DND-41 (cell line): ENCODE measurements at regions not wholly inside any gene's neighbourhood (a gene's known extent, or its start where the extent isn't known, plus 50 kb on each side); places are given as distances from the start of the nearest gene placed in this dataset.

Experiments used
- CTCF ChIP-seq: IDR thresholded peaks from 2 replicates; pipeline ENCODE4 v1.5.1; 2012; ENCODE audit warnings: borderline replicate concordance, low read length, moderate library complexity, mild to moderate bottlenecking; ENCODE audit not compliant: poor library complexity, severe bottlenecking; ENCODE audit errors: extremely low read depth
- EZH2 ChIP-seq: IDR thresholded peaks from 3 replicates; pipeline ENCODE4 v1.6.1; 2012; ENCODE audit warnings: borderline replicate concordance, low read depth, mild to moderate bottlenecking, moderate library complexity, low read length, inconsistent platforms; ENCODE audit not compliant: severe bottlenecking

GRCh38 chr2:72004976-72005375 is 142.7 kb downstream of the CYP26B1 start:
- TF ChIP-seq CTCF = no peak
- TF ChIP-seq EZH2 = no peak
